A673 (cell line): ENCODE measurements at regions not wholly inside any gene's neighbourhood (a gene's known extent, or its start where the extent isn't known, plus 50 kb on each side); places are given as distances from the start of the nearest gene placed in this dataset.

Experiments used
- CTCF ChIP-seq: fragments of 300-800, 200-600 bp; sonication (generic); conservative IDR thresholded peaks from 2 replicates; pipeline ENCODE4 v1.5.1; 2017; ENCODE audit warnings: low read depth, mild to moderate bottlenecking, antibody characterized with exemption, low read length, moderate library complexity, mixed read lengths
- EZH2 ChIP-seq: fragments of 200-600 bp; sonication (generic); IDR thresholded peaks from 2 replicates; pipeline ENCODE4 v1.6.1; 2017; ENCODE audit warnings: borderline replicate concordance, low read depth, mild to moderate bottlenecking, mixed read lengths, antibody characterized with exemption, low read length; ENCODE audit not compliant: poor library complexity, severe bottlenecking

- no peak for TF ChIP-seq CTCF
- TF ChIP-seq EZH2: no peak
These were observed 56.8 kb upstream of the CKS2 start for GRCh38 chr9:89254058-89254772.
